Osteoblast (primary cell): ENCODE measurements at regions not wholly inside any gene's neighbourhood (a gene's known extent, or its start where the extent isn't known, plus 50 kb on each side); places are given as distances from the start of the nearest gene placed in this dataset.

Experiments
- DNase-seq: peaks from one replicate; pipeline ENCODE4 v3.0.0; 2011; ENCODE audit warnings: low spot score, mixed read lengths; ENCODE audit not compliant: insufficient read length; ENCODE audit errors: missing footprints
- H2AFZ ChIP-seq: 2 replicates; pipeline ENCODE4 v1.6.0; 2011; ENCODE audit warnings: mild to moderate bottlenecking, low read length
- H3K27ac ChIP-seq: 2 replicates; pipeline ENCODE4 v1.5.1; 2011; ENCODE audit warnings: mild to moderate bottlenecking, low read depth, low read length, moderate library complexity
- H3K27me3 ChIP-seq: 2 replicates; pipeline ENCODE4 v1.6.0; 2012; ENCODE audit warnings: mild to moderate bottlenecking, control low read depth, inconsistent platforms, low read length, moderate library complexity; ENCODE audit not compliant: insufficient read depth
- H3K36me3 ChIP-seq: 2 replicates; pipeline ENCODE4 v1.5.1; 2011; ENCODE audit warnings: mild to moderate bottlenecking, low read length, control low read depth, moderate library complexity; ENCODE audit not compliant: insufficient read depth
- H3K4me1 ChIP-seq: 2 replicates; pipeline ENCODE4 v1.5.1; 2011; ENCODE audit warnings: mild to moderate bottlenecking, low read length, control low read depth, moderate library complexity; ENCODE audit not compliant: insufficient read depth
- H3K4me2 ChIP-seq: 2 replicates; pipeline ENCODE4 v1.6.0; 2011; ENCODE audit warnings: mild to moderate bottlenecking, low read length; ENCODE audit not compliant: insufficient read depth
- H3K4me3 ChIP-seq: fragments of 200-600 bp; sonication (generic); 3 replicates; pipeline ENCODE4 v1.5.1; 2012; ENCODE audit warnings: mild to moderate bottlenecking, low read length, inconsistent platforms; ENCODE audit not compliant: insufficient read depth
- H3K79me2 ChIP-seq: 2 replicates; pipeline ENCODE4 v1.6.0; 2012; ENCODE audit warnings: mild to moderate bottlenecking, low read length, control low read depth, inconsistent platforms; ENCODE audit not compliant: insufficient read depth
- H3K9me3 ChIP-seq: 2 replicates; pipeline ENCODE4 v1.5.1; 2011; ENCODE audit warnings: low read depth, low read length, control low read depth
- H4K20me1 ChIP-seq: 2 replicates; pipeline ENCODE4 v1.6.0; 2012; ENCODE audit warnings: mild to moderate bottlenecking, low read length, control low read depth; ENCODE audit not compliant: insufficient read depth
- TF ChIP-seq, protein P1 (sequence below): IDR thresholded peaks from 2 replicates; pipeline ENCODE4 v1.5.1; 2011; ENCODE audit warnings: mild to moderate bottlenecking, low read depth, low read length, moderate library complexity; ENCODE audit errors: extremely low read depth

DNA sequence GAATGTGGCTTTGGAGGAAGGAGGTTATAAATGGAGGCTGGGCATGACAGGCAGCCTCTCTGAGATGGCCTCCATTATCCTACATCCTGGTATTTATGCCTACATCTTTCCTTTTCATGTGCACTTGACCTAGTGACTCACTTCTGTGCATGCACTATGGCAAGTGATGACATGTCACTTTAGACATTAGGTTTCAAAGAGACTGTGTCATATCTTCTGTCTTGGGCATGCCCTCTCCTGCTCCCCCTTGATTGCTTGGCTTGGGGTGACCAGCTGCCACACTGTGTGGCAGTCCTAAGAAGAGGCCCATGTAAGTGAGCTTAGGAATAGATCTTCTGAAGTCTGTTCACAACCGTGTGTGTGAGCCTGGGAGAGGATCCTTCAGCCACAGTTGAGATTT is 472.8 kb downstream of the FGF9 start:
- TF ChIP-seq, protein P1, sequence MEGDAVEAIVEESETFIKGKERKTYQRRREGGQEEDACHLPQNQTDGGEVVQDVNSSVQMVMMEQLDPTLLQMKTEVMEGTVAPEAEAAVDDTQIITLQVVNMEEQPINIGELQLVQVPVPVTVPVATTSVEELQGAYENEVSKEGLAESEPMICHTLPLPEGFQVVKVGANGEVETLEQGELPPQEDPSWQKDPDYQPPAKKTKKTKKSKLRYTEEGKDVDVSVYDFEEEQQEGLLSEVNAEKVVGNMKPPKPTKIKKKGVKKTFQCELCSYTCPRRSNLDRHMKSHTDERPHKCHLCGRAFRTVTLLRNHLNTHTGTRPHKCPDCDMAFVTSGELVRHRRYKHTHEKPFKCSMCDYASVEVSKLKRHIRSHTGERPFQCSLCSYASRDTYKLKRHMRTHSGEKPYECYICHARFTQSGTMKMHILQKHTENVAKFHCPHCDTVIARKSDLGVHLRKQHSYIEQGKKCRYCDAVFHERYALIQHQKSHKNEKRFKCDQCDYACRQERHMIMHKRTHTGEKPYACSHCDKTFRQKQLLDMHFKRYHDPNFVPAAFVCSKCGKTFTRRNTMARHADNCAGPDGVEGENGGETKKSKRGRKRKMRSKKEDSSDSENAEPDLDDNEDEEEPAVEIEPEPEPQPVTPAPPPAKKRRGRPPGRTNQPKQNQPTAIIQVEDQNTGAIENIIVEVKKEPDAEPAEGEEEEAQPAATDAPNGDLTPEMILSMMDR = no peak
- Histone ChIP-seq H2AFZ (no peak overlapping the region), H3K36me3 (no peaks in the 10 kb centered on the region), H3K4me3 (no peak overlapping the region), H4K20me1 (no peaks in the 10 kb centered on the region), H3K27ac (no peak overlapping the region), H3K4me2 (no peak overlapping the region), H3K9me3 (peaks cover 6% of the 10 kb centered on the region), H3K27me3 (no peaks in the 10 kb centered on the region), H3K4me1 (no peaks in the 10 kb centered on the region), H3K79me2 (no peaks in the 10 kb centered on the region)
- no peak for DNase-seq

DNA sequence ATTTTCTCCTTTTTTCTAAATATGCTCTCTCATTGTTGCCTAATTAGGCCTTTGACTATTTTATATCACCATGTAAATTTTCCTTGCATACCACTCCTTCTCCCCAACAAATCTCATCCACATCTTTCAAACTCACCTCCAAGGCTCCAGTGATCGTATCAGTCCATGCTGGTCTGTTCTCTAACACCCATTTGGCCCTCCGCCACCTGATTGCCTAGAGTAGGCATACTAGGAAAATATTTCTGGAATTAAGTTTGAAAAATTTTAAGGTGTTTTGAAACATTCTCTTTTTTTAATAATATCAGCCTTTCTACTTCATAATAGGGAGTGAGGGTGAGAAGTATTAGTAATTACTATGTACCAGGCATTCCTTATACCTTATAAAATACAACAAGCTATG is 473.9 kb downstream of the FGF9 start:
- H4K20me1 ChIP-seq = no peaks in the 10 kb centered on the region
- no peak for DNase-seq
- H3K36me3 ChIP-seq = no peaks in the 10 kb centered on the region
- TF ChIP-seq, protein P1 = no peak
- H3K4me1 ChIP-seq = no peaks in the 10 kb centered on the region
- H3K79me2 ChIP-seq = no peaks in the 10 kb centered on the region
- H3K27ac ChIP-seq = no peak overlapping the region
- no peak overlapping the region for H2AFZ ChIP-seq
- H3K27me3 ChIP-seq = no peaks in the 10 kb centered on the region
- peaks cover 6% of the 10 kb centered on the region for H3K9me3 ChIP-seq
- no peak overlapping the region for H3K4me2 ChIP-seq
- no peak overlapping the region for H3K4me3 ChIP-seq

DNA sequence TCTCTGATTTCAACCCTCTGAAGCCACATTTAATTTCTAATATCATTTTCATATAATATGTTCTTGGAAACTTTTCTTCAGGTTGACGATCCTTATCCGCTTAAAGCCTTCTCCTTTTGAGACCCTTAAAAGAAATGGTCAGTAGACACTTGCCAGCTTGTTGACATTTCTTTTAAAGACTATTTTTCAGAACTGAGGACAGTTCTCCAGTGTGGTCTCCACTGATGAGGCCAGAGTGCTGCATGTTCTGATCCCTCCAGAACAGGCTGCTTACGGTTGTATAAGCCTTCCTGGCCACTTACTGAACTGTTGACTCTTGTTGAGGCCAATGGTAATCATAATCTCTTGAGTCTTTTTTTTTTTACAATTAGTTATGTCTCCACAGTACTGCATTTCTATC is 477.3 kb downstream of the FGF9 start:
- no peaks in the 10 kb centered on the region for H3K36me3 ChIP-seq
- H4K20me1 ChIP-seq = no peaks in the 10 kb centered on the region
- H3K4me3 ChIP-seq = no peak overlapping the region
- no peaks in the 10 kb centered on the region for H3K79me2 ChIP-seq
- no peak overlapping the region for H2AFZ ChIP-seq
- TF ChIP-seq, protein P1 = no peak
- no peak overlapping the region for H3K27ac ChIP-seq
- H3K4me1 ChIP-seq = no peaks in the 10 kb centered on the region
- peaks cover 6% of the 10 kb centered on the region for H3K9me3 ChIP-seq
- no peaks in the 10 kb centered on the region for H3K27me3 ChIP-seq
- DNase-seq = no peak
- no peak overlapping the region for H3K4me2 ChIP-seq

DNA sequence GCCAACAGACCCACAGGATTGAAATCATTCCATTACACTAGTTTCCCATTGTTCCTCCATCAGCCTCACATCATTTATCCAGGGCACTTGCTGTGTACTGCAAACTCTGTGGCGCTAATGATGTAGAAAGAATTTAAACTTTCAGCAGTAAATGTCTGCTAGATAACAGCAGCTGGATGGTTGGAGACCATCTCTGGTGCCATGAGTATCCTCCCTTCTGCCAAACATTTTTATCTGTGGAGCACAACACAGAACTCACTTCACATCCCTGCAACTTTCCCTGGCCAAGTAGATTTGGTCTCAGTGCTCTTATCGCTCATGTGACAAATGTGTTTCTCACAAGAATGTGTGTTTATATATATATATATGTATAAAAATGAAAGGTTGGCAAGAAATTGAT is 481.9 kb downstream of the FGF9 start:
- Histone ChIP-seq H2AFZ (no peak overlapping the region), H3K4me1 (no peaks in the 10 kb centered on the region), H3K36me3 (no peaks in the 10 kb centered on the region), H3K4me3 (no peak overlapping the region), H4K20me1 (no peaks in the 10 kb centered on the region), H3K9me3 (no peaks in the 10 kb centered on the region), H3K79me2 (no peaks in the 10 kb centered on the region), H3K27ac (no peak overlapping the region), H3K27me3 (no peaks in the 10 kb centered on the region), H3K4me2 (no peak overlapping the region)
- TF ChIP-seq, protein P1 = no peak
- no peak for DNase-seq
